GM19035 (cell line): ENCODE measurements at regions not wholly inside any gene's neighbourhood (a gene's known extent, or its start where the extent isn't known, plus 50 kb on each side); places are given as distances from the start of the nearest gene placed in this dataset.
"Not testable (repeated sequence)": the region's sequence is repeated elsewhere in the genome, so short reads cannot be mapped to it uniquely, and the experiment has no call there.

ENCODE experiments used
- ATAC-seq: cut with Tn5 transposase; IDR thresholded peaks from one replicate; pipeline ENCODE4 v1.9.1; 2021; ENCODE audit not compliant: unreplicated experiment

DNA sequence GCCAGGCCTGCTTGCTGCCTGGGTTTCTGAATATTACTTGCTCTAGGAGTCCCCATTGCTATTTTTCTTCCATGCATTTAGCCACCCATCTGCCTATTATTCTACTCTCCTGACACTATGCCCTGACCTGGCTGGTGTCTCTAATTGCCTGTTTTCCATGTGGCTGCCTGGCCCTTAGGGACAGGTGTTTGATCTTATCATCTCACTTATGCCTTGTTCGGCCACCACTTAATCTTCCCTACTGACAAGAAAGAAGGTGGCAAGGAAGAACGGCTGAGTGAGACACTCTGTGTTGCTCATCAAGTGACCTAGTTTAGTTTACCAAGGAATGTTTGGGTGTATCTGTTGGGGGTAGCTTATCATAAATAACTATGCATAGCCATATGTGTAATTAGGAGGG lies 50.4 kb upstream of the RAPH1 start:
- no peak for ATAC-seq

DNA sequence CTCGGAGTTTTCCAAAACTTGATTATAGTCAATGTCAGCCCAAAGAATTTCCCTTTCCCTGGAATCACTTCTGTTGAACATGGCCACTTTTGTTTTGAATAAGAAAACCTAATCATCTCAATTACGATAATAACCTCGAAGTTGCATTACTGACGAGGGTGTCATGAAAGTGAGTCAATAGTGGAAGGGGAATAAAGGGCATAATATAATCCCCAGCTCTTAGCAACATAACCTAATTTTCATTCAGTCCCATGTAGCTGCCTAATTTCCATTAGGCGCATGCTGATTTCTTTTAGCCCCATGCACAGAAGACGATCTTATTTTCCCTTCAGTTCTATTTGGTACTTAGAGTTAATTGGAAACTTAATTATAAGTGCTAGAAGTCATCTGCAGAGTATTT lies 51.1 kb upstream of the RAPH1 start:
- no peak for ATAC-seq

DNA sequence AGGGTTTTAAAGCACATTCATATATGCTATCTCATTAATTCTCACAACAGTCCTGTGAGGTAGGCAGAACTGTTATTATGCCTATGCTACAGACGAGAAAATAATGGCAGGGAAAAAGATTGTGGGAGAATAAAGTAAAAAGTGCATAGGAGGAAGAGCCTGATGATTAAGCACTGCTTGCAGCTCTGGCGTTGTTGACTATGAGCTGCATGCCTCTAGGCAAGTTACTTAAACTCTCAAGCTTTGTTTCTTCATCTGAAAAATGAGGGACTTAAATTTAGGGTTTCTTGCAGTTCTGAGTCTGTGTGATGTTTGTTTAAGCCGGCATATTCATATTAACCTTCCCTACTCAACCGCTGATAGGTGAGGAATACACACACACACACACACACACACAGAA lies 51.6 kb upstream of the RAPH1 start:
- ATAC-seq, result no peak

DNA sequence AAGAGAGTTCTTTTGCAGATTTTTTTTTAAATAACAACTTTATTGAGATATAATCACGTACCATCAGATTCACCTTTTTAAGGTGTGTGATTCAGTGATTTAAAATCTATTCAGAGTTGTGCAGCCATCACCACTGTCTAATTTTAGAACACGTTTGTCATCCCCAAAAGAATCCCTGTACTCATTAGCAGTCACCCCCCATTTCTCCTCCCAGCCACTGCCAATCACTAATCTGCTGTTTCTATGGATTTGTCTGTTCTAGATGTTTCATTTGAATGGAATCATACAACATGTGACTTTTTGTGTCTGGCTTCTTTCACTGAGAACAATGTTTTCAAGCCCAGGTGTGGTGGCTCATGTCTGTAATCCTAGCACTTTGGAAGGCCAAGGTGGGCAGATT lies 55.4 kb upstream of the RAPH1 start:
- no peak for ATAC-seq

DNA sequence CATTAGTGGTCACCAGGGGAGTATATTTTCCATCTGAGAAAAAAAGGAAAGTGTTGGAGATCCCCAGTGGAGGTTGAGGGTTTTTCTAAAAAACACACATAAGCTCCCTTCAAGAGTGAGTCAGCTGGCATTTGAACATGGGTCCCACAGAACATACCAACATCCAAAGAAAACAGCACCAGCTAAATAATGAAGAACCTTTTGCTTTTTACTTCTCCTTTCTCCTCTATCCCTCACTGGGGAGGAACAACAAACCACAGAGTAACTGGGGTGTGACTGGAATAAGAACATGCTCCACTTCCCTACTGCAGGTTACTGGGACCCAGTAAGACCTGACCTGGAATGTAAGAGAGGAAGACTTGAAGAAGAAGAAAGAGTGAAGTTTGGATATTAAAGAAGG lies 56.5 kb upstream of the RAPH1 start:
- no peak for ATAC-seq

DNA sequence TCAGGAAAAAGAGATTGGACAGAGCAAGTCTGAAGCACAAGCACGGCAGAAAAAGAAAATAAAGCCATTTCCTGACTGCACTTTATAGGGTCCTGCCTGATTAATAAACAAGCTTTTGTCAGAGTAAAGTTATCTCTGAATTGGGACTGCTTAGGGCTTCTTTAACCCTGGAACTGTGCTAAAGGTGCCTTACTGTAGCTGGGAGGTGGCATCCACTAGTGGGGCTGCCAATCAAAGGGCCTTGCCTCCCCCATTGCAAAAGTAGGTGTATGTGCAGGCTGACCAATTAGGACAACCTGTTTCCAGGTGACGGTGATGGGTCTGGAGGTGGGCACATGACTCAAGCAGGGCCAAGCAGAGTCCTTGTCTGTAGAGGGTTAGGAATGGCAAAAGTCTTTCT lies 57.4 kb upstream of the RAPH1 start:
- ATAC-seq, result no peak

DNA sequence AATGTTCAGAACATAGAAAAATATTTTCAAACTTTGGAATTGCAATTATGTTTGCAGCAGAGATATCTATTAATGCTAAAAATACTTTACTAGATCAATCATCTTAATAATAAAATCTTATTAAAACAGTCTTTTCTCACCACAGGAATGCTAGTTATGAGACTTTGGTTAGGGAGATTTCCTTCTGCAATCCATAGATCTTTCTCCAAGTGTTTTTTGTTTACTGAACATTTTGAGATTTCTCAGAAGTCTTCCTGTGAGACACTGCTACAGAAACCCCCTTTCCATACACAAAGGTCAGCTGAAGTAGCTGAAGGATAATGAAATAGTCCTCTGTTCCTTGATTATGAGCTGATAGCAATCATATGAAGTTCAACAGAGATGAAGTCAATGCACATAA lies 59.4 kb upstream of the RAPH1 start:
- no peak for ATAC-seq

DNA sequence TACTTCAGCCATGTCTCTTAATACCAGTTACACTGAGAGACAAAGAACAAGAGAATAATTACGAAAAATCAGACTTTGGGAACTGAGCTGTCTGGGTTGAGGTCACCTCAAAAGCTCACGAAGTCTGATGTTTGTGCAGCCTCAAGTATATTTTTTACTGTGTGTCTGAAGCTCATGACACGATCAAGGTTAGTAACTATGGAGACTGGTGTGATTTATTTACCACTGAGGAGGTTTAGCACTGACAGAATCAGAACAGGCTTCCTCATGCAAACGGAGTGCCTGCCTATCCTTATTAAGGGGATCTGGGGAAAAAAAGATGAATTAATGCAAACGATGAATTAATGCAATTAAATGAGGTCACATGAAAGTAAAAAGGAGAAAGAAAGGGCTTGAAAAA lies 61.1 kb upstream of the RAPH1 start:
- ATAC-seq, result no peak

DNA sequence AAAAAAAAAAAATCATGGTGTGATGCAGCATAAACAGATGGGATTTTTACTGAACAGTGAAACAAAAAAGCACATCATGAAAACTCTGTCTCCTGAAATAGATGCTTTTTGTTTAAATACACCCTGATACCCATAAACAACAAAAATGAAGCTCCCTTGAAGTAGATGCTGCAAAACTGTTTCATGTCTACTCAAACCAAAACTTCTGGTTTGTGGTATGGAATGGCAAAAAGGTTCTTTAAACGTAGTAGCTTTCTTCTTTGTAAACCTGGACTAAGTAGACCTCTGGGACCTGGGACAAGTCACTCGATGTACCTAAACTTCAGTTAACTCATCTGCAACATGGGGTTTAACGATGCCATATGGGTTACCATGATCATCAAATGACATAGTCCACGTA lies 64.4 kb upstream of the RAPH1 start:
- ATAC-seq, result peak; percentile 50

DNA sequence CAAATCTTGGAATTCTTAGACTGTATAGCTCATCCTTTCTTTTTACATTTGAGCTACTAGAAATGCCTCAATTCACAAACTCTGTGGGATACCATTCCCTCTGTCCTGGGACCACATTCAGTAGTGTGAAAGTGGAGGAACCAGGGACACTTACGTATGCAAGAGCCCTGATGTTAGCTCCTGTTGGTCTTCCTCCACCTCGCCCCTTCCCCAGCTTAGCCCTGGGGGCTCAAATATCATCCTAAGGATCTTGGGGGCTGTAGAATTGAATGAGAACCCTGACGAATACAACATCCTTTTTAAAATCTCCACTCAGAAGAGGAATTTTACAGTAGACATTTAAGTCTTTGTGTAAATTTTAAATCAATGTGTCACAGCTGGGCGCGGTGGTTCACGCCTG lies 65.2 kb upstream of the RAPH1 start:
- no peak for ATAC-seq

DNA sequence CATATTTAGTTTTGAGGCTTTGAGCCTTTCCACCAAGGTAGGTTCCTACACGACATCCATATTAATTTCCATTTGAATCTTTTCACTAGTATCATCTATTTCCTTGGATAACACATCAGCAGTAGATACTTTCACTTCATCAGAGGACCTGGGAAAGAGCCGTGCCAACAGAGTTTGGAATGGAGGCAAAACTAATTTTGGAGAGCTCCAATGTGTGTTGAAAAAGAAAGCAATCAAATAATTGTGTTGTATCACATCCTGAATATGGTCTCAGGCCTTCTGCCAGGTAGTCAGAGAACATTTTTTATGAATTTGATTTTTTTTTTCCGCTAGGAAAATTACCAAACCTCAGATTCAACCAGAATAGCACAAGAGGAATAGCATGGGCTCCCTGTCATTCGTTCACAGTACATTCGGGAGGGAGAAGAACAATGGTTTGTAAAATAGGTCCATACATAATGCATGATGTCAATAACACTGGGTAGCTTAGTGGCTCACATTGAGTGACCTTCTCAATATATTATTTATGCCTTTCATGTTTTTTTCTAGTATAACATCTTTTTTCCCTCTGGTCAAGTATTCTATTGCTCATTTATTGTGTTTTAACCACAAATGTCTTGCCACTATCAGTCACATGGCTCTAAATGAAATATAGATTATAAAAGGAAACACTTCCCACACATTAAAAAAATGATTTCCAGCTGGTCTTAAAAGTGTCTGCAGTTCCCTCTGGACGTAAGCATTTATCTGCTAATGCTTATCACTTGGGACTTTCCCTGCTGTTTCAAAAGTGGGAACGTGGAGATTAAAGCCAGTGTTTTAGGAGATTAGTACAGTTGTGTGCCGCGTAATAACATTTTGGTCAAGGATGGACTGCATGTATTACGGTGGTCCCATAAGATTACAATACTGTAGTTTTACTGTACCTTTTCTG lies 68.6 kb upstream of the RAPH1 start:
- no peak for ATAC-seq

DNA sequence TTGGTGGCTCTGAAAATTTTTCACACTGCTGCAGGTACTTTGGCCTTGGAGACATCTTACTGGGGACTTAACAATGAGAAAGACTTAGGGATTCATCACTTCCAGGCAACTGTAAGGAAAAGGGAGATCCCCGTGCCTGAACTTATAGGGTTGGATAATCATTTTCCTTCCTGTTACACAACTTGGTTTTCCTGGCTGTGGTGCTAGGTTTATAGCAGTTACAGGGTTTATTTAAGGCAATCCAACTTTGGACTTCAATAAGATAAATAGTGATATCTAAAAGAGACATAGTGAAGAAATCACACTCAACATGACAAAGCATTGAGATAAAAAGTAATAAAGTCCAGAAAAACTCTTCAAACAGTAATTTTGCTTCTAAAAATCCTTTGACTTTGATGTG lies 70.2 kb upstream of the RAPH1 start:
- no peak for ATAC-seq

DNA sequence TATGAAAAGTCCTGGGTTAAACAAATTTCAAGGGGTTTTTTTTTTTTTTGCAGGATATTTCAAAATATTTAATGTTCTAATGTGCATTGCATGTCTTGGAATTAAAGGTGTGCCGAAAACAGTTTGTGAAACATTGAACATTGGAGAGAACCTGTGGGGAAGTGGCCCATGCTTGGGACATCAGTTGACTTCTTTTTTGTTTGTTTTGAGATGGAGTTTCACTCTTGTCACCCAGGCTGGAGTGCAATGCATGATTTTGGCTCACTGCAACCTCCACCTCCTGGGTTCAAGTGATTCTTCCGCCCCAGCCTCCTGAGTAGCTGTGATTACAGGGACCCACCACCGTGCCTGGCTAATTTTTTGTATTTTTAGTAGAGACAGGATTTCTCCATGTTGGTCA lies 71.0 kb upstream of the RAPH1 start:
- ATAC-seq, result no peak

DNA sequence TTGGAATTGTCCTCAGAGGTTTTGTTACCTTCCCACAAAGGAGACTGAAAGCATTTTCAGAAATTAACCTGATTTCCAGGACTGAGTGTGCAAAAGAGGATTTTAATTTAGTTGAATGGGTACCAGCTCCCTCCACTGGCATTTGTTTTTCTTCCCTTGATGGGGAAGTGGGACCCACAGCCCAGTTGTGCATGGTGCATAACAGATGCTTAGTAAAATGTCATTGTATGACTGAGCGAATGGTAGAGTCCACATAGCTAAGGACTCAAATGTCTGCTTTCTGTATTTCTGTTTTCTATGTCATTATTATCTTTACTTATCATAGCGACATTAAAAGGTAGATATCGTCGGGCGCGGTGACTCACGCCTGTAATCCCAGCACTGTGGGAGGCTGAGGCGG lies 75.5 kb upstream of the RAPH1 start:
- ATAC-seq, result no peak

DNA sequence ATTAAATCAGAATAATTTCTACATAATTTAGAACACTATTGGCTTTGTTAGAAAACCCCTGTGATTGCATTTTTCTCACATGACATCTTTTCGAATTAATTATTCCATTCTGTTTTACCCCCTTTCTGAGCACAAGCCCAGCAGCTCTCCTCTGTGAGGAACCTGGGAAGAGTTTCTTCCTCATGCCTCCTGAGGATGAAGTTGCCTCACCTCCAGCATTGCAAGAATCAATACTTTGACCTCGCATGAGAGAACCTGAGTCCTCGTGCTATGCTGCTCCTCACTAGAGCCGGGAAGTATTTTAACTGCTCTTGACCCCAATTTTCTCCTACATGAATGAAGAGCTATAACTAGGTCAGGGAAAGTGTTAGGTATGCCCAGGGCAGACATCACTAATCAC lies 77.1 kb upstream of the RAPH1 start:
- ATAC-seq, result no peak

DNA sequence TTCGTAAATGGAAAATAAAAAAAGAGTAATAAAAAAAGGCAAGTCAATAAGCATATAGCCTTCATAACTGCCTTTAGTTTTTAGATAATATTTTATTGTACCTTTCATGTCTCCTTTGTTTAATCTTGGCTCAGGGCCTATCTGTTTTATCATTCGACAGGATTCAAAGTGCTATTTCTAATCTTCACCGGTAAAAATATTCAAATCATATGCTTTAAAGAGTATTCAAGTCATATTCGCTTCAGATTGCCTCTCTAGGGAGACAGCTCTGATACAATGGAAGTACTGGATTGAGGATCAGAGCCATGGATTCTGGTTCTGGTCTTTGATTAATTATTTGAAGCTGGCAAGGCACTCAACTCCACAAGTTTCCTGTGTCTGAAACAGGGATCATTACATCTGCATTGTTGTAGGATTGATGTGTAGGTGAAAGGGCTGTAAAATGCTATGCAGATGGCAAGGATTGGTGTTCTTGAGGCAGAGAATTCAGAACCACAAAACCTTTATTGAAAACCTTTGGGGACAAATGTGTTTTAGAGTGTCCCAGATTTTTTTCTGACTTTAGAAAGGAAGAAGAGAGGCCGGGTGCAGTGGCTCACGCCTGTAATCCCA lies 84.3 kb upstream of the RAPH1 start:
- no peak for ATAC-seq

DNA sequence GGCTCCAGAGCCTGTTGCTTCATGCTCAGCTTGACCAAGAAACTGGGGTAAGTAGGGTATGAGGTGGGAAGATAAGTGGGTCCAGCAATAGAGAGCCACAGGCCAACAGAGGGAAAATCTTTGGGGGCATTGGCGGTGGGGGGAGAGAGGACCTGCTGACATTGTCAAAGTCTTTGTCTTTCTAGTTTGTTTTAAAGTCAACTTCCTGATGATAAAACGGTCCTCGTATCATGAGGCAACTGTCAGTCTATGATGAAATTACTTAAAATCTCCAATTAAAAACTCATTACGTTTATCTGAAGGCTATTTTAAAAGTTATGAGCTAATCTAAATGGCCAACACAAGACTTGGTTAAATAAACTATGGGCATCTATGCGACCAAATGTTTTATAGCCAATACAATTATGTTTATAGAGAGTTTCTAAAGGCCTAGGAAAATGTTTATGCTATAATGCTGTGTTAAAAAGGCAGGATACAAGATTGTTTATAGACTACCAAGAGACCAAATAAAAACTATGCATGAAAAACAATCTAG lies 84.4 kb upstream of the CD28 start:
- ATAC-seq, result no peak

DNA sequence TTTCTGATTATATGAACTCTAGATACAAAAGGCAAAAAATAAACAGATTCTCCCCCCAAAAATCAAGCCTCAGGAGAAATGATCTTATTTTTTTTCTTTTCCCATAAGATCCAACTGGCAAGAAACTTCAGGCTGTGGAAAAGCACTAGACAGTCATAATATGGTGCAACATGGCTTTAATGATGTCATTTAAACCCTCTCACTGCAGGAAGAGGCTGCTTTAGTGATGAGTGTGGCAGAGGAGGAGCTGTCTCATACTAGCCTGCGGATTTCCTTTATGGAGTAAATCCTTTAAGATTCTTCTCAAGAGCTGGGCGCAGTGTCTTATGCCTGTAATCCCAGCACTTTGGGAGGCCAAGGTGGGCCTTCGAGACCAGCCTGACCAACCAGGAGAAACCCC lies 83.3 kb upstream of the CD28 start:
- no peak for ATAC-seq

DNA sequence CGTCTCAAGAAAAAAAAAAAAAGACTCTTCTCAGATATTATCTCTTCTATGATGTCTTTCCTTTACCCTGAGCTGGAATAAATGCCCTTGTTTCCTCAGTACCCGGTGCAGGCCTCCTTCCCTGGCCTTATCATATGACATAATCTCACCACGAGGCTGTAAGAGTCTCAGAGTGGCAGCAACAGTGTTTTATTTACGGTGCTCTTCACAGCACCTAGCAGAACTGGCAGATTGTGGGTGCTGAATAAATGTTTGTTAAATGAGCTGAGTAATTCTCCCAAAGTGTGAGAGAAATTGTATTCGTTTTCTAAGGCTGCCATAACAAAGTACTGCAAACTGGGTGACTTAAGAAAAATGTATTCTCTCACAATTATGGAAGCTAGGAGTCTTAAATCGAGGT lies 82.8 kb upstream of the CD28 start:
- ATAC-seq, result no peak

DNA sequence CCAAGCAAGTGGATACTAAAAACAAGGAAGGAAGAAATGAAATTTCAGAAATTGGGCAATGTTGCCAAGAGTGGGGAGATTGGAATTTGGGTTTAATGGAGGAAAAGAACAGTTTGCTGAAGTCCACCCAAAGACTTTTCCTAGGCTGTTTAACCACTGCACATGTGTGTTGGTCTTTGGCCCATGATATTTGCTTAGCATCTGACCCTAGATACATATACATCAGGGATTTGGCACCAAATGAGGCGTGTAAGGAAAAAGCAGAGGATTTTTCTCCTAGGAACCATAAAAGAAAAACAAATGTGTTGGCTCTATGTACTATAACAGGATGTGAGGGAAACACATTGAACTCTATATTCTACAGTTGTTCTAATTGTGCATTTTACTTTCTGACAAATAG lies 80.7 kb upstream of the CD28 start:
- no peak for ATAC-seq

DNA sequence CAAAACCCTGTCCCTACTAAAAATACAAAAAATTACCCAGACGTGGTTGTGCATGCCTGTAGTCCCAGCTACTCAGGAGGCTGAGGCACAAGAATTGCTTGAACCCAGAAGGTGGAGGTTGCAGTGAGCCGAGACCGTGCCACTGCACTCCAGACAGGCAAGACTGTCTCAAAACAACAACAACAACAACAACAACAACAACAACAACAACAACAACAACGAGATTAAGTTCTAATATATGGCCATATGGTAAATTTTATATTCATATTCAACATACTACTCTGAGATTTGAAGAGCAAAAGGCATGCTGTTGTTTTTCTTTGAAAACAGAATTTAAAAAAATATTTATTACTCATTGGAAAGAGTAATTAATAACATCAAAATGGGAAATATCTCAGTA lies 80.2 kb upstream of the CD28 start:
- not testable (repeated sequence) for ATAC-seq

DNA sequence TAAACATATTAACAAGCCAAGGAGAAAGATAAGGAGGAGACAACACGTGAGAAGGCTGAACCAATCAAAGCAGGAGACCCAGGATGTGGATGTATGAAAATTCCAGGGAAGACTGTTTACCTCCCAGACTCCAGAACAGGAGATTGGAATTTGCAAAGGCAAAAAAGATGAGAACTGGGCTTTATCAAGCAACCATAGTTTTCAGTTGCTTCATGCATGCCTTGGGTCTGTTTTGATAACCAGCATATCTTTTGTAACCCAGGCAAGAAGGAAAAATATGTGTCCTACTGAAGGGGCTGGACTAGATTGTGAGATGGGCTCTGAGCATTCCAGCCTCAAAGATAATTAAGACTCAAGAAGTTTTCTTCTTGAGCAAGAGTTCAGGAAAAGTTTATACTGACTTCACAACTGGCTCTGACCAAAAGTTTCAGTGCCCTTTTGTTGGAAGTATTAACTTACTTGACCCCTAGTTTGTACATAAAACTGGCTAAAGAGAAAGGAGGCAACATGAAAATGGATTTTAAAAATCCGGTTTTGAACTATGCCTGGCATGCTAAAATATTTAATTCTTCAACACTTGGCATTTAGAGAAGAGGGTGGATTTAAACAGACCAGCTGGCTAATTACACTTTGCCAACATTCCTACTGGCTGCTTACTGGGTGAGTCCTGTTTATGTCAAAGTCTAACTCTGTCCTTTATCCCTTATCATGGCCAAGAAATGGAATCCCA lies 79.3 kb upstream of the CD28 start:
- no peak for ATAC-seq
